ENCODE measurements at regions not wholly inside any gene's neighbourhood (a gene's known extent, or its start where the extent isn't known, plus 50 kb on each side); places are given as distances from the start of the nearest gene placed in this dataset.

- intact Hi-C loops (cut with micrococcal nuclease): no loop called here
- POLR2A ChIA-PET: no interaction called here
- no peak for ATAC-seq
These were observed 639.9 kb downstream of the SPOCK3 start for GRCh38 chr4:166594326-166594946.

GRCh38 chr4:166600264-166600663 lies 634.0 kb downstream of the SPOCK3 start:
- Histone ChIP-seq H3K9me3 (ENCODE audit: control insufficient read depth in 2 of 3, low read length in 3 of 3) (no peaks in the 10 kb centered on the region), H3K4me3 (ENCODE audit: low read length) (no peak overlapping the region), H3K27me3 (ENCODE audit: control insufficient read depth in 2 of 2, insufficient read depth in 2 of 2, low read length in 2 of 2) (no peaks in the 10 kb centered on the region), H3K36me3 (ENCODE audit: control insufficient read depth in 2 of 3, insufficient read depth in 3 of 3, low read length in 3 of 3) (no peaks in the 10 kb centered on the region), H3K27ac (ENCODE audit: low read depth, low read length) (no peak overlapping the region), H3K4me1 (ENCODE audit: control insufficient read depth in 2 of 2, insufficient read depth in 2 of 2, low read length in 2 of 2) (no peaks in the 10 kb centered on the region)
- ATAC-seq (no peak), DNase-seq (no peak)
- H3K4me3 Mint-ChIP-seq: no peak overlapping the region
- H3K9me3 Mint-ChIP-seq: peaks cover 1 to 28% (median 6%) of the 10 kb centered on the region in 11 donors
- CTCF ChIA-PET: no interaction called here
- POLR2A ChIA-PET: no interaction called here
- H3K27ac Mint-ChIP-seq: no peak overlapping the region
- intact Hi-C loops (cut with micrococcal nuclease): no loop called here
- no peaks in the 10 kb centered on the region for H3K36me3 Mint-ChIP-seq
- no peaks in the 10 kb centered on the region for H3K27me3 Mint-ChIP-seq
- H3K4me1 Mint-ChIP-seq: no peaks in the 10 kb centered on the region

More at GRCh38 chr4:166594326-166594946, 639.9 kb downstream of the SPOCK3 start:
- no peak overlapping the region for H3K4me3 ChIP-seq (ENCODE audit: low read length)
- Mint-ChIP-seq H3K9me3 (peaks cover 0 to 14% (median 1%) of the 10 kb centered on the region in 11 donors), H3K4me3 (no peak overlapping the region), H3K36me3 (no peaks in the 10 kb centered on the region), H3K4me1 (no peaks in the 10 kb centered on the region), H3K27me3 (no peaks in the 10 kb centered on the region), H3K27ac (no peak overlapping the region)
- H3K9me3 ChIP-seq (ENCODE audit: control insufficient read depth in 2 of 3, low read length in 3 of 3): no peaks in the 10 kb centered on the region
- H3K4me1 ChIP-seq (ENCODE audit: control insufficient read depth in 2 of 2, insufficient read depth in 2 of 2, low read length in 2 of 2): no peaks in the 10 kb centered on the region
- no peak for DNase-seq
- H3K36me3 ChIP-seq (ENCODE audit: control insufficient read depth in 2 of 3, insufficient read depth in 3 of 3, low read length in 3 of 3): no peaks in the 10 kb centered on the region
- no peak overlapping the region for H3K27ac ChIP-seq (ENCODE audit: low read depth, low read length)
- CTCF ChIA-PET: no interaction called here
- H3K27me3 ChIP-seq (ENCODE audit: control insufficient read depth in 2 of 2, insufficient read depth in 2 of 2, low read length in 2 of 2): no peaks in the 10 kb centered on the region

GRCh38 chr4:166602068-166602467 lies 632.2 kb downstream of the SPOCK3 start:
- H3K27ac Mint-ChIP-seq: no peak overlapping the region
- H3K9me3 Mint-ChIP-seq: peaks cover under 1 to 27% (median 6%) of the 10 kb centered on the region in 11 donors
- no peak overlapping the region for H3K27ac ChIP-seq (ENCODE audit: low read depth, low read length)
- H3K27me3 Mint-ChIP-seq: no peaks in the 10 kb centered on the region
- POLR2A ChIA-PET: no interaction called here
- intact Hi-C loops (cut with micrococcal nuclease): no loop called here
- no peaks in the 10 kb centered on the region for H3K9me3 ChIP-seq (ENCODE audit: control insufficient read depth in 2 of 3, low read length in 3 of 3)
- no peaks in the 10 kb centered on the region for H3K4me1 ChIP-seq (ENCODE audit: control insufficient read depth in 2 of 2, insufficient read depth in 2 of 2, low read length in 2 of 2)
- no peaks in the 10 kb centered on the region for H3K36me3 Mint-ChIP-seq
- no peak for ATAC-seq
- no peak overlapping the region for H3K4me3 Mint-ChIP-seq
- no peak overlapping the region for H3K4me3 ChIP-seq (ENCODE audit: low read length)
- H3K4me1 Mint-ChIP-seq: no peaks in the 10 kb centered on the region
- no peak for DNase-seq
- H3K27me3 ChIP-seq (ENCODE audit: control insufficient read depth in 2 of 2, insufficient read depth in 2 of 2, low read length in 2 of 2): no peaks in the 10 kb centered on the region
- CTCF ChIA-PET: no interaction called here
- no peaks in the 10 kb centered on the region for H3K36me3 ChIP-seq (ENCODE audit: control insufficient read depth in 2 of 3, insufficient read depth in 3 of 3, low read length in 3 of 3)

DNA sequence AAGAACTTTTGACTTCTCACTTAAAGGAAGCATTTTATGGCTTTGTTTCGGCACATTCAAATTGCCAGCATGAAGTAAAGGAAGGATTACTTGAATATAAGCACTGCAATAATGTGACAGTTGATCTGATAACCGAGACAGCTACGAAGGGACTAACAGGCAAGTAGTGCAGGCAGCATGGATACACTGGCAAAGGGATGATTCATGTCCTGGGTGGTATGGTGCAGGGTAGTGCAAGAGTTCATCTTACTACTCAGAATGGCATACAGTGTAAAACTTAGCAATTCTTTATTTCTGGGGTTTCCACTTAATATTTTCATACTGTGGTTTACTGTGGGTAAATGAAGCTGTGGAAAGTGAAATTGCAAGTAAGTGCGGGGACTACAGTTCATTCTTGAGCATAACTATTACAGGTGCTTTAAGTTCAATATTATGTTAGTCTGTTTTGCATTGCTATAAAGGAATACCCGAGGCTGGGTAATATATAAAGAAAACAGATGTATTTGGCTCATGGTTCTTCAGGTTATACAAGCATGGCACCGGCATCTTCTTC lies 611.8 kb downstream of the SPOCK3 start:
- Mint-ChIP-seq H3K4me1 (no peaks in the 10 kb centered on the region), H3K36me3 (no peaks in the 10 kb centered on the region), H3K27ac (no peak overlapping the region), H3K9me3 (peaks cover 0 to 14% (median 2%) of the 10 kb centered on the region in 11 donors), H3K4me3 (no peak overlapping the region), H3K27me3 (no peaks in the 10 kb centered on the region)
- intact Hi-C loops (cut with micrococcal nuclease): no loop called here
- Histone ChIP-seq H3K4me3 (ENCODE audit: low read length) (no peak overlapping the region), H3K9me3 (ENCODE audit: control insufficient read depth in 2 of 3, low read length in 3 of 3) (no peaks in the 10 kb centered on the region), H3K27ac (ENCODE audit: low read depth, low read length) (no peak overlapping the region), H3K27me3 (ENCODE audit: control insufficient read depth in 2 of 2, insufficient read depth in 2 of 2, low read length in 2 of 2) (no peaks in the 10 kb centered on the region), H3K36me3 (ENCODE audit: control insufficient read depth in 2 of 3, insufficient read depth in 3 of 3, low read length in 3 of 3) (no peaks in the 10 kb centered on the region), H3K4me1 (ENCODE audit: control insufficient read depth in 2 of 2, insufficient read depth in 2 of 2, low read length in 2 of 2) (no peaks in the 10 kb centered on the region)
- ATAC-seq (no peak), DNase-seq (no peak)
- ChIA-PET CTCF (no interaction called here), POLR2A (no interaction called here)

DNA sequence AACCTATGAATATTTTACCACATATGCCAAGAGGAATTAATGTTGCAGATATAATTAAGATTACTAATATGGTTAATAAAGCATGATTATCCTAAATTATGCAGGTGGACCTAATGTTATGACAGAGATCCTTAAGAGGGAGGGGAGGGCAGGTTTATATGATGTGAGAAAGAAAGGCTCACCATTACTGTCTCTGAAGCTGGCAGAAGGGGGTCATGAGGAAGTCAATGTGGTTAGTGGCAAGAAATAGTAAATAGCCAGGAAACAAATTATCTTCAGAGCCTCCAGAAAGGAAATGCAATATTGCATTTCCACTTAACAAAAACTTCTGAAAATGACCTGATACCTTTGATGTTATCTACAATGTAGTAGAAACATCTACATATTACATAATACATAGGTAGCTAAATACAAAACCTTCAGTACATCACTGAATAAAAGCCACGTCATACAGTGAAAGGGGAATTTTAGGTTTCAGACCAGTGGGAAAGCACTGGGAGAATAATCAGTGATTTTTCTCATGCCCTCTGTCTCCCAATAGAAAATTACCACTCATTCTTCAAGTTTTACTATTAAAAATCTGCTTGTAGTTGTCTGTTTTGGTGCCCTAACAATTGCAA lies 609.2 kb downstream of the SPOCK3 start:
- Mint-ChIP-seq H3K9me3 (peaks cover 0 to 8% (median 2%) of the 10 kb centered on the region in 11 donors), H3K4me3 (no peak overlapping the region), H3K4me1 (no peaks in the 10 kb centered on the region), H3K27me3 (no peaks in the 10 kb centered on the region), H3K36me3 (no peaks in the 10 kb centered on the region), H3K27ac (no peak overlapping the region)
- ChIA-PET POLR2A (no interaction called here), CTCF (interaction anchor here (0.6 kb wide), 1 partner anchor 12 kb away, joined by 3 read pairs; no protein-coding TSS in a partner anchor)
- Histone ChIP-seq H3K4me3 (ENCODE audit: low read length) (no peak overlapping the region), H3K27ac (ENCODE audit: low read depth, low read length) (no peak overlapping the region), H3K4me1 (ENCODE audit: control insufficient read depth in 2 of 2, insufficient read depth in 2 of 2, low read length in 2 of 2) (no peaks in the 10 kb centered on the region), H3K27me3 (ENCODE audit: control insufficient read depth in 2 of 2, insufficient read depth in 2 of 2, low read length in 2 of 2) (no peaks in the 10 kb centered on the region), H3K36me3 (ENCODE audit: control insufficient read depth in 2 of 3, insufficient read depth in 3 of 3, low read length in 3 of 3) (no peaks in the 10 kb centered on the region), H3K9me3 (ENCODE audit: control insufficient read depth in 2 of 3, low read length in 3 of 3) (no peaks in the 10 kb centered on the region)
- intact Hi-C loops (cut with micrococcal nuclease): no loop called here
- ATAC-seq (no peak), DNase-seq (no peak)

- no peaks in the 10 kb centered on the region for H3K9me3 ChIP-seq (ENCODE audit: control insufficient read depth in 2 of 3, low read length in 3 of 3)
- Mint-ChIP-seq H3K36me3 (no peaks in the 10 kb centered on the region), H3K4me3 (no peak overlapping the region), H3K27ac (no peak overlapping the region), H3K27me3 (no peaks in the 10 kb centered on the region), H3K4me1 (no peaks in the 10 kb centered on the region), H3K9me3 (peaks cover 0 to 12% (median 0%) of the 10 kb centered on the region in 11 donors)
- H3K4me3 ChIP-seq (ENCODE audit: low read length): no peak overlapping the region
- ChIA-PET CTCF (no interaction called here), POLR2A (no interaction called here)
- no peaks in the 10 kb centered on the region for H3K4me1 ChIP-seq (ENCODE audit: control insufficient read depth in 2 of 2, insufficient read depth in 2 of 2, low read length in 2 of 2)
- no peaks in the 10 kb centered on the region for H3K27me3 ChIP-seq (ENCODE audit: control insufficient read depth in 2 of 2, insufficient read depth in 2 of 2, low read length in 2 of 2)
- no peaks in the 10 kb centered on the region for H3K36me3 ChIP-seq (ENCODE audit: control insufficient read depth in 2 of 3, insufficient read depth in 3 of 3, low read length in 3 of 3)
- DNase-seq: no peak
- no peak for ATAC-seq
- intact Hi-C loops (cut with micrococcal nuclease): no loop called here
- H3K27ac ChIP-seq (ENCODE audit: low read depth, low read length): no peak overlapping the region
These were observed 605.8 kb downstream of the SPOCK3 start for GRCh38 chr4:166628454-166628853.

GRCh38 chr4:166635367-166635766 lies 598.9 kb downstream of the SPOCK3 start:
- H3K9me3 ChIP-seq (ENCODE audit: control insufficient read depth in 2 of 3, low read length in 3 of 3): no peaks in the 10 kb centered on the region
- no peak for ATAC-seq
- POLR2A ChIA-PET: no interaction called here
- H3K4me1 ChIP-seq (ENCODE audit: control insufficient read depth in 2 of 2, insufficient read depth in 2 of 2, low read length in 2 of 2): no peaks in the 10 kb centered on the region
- Mint-ChIP-seq H3K4me3 (no peak overlapping the region), H3K27me3 (no peaks in the 10 kb centered on the region), H3K4me1 (no peaks in the 10 kb centered on the region), H3K27ac (no peak overlapping the region), H3K9me3 (peaks cover 0 to 31% (median 3%) of the 10 kb centered on the region in 11 donors), H3K36me3 (no peaks in the 10 kb centered on the region)
- H3K36me3 ChIP-seq (ENCODE audit: control insufficient read depth in 2 of 3, insufficient read depth in 3 of 3, low read length in 3 of 3): no peaks in the 10 kb centered on the region
- no peak overlapping the region for H3K4me3 ChIP-seq (ENCODE audit: low read length)
- intact Hi-C loops (cut with micrococcal nuclease): no loop called here
- CTCF ChIA-PET: no interaction called here
- DNase-seq: no peak
- no peak overlapping the region for H3K27ac ChIP-seq (ENCODE audit: low read depth, low read length)
- no peaks in the 10 kb centered on the region for H3K27me3 ChIP-seq (ENCODE audit: control insufficient read depth in 2 of 2, insufficient read depth in 2 of 2, low read length in 2 of 2)

Data from naive thymus-derived CD4-positive, alpha-beta T cell (primary cell).